Occipital lobe (tissue), 1 donor: ENCODE measurements at regions not wholly inside any gene's neighbourhood (a gene's known extent, or its start where the extent isn't known, plus 50 kb on each side); places are given as distances from the start of the nearest gene placed in this dataset.
"Not testable (repeated sequence)": the region's sequence is repeated elsewhere in the genome, so short reads cannot be mapped to it uniquely, and the experiment has no call there.

Experiments
- DNase-seq: peaks from one replicate; lab custom pipeline; 2025; lab: John Stamatoyannopoulos, UW

DNA sequence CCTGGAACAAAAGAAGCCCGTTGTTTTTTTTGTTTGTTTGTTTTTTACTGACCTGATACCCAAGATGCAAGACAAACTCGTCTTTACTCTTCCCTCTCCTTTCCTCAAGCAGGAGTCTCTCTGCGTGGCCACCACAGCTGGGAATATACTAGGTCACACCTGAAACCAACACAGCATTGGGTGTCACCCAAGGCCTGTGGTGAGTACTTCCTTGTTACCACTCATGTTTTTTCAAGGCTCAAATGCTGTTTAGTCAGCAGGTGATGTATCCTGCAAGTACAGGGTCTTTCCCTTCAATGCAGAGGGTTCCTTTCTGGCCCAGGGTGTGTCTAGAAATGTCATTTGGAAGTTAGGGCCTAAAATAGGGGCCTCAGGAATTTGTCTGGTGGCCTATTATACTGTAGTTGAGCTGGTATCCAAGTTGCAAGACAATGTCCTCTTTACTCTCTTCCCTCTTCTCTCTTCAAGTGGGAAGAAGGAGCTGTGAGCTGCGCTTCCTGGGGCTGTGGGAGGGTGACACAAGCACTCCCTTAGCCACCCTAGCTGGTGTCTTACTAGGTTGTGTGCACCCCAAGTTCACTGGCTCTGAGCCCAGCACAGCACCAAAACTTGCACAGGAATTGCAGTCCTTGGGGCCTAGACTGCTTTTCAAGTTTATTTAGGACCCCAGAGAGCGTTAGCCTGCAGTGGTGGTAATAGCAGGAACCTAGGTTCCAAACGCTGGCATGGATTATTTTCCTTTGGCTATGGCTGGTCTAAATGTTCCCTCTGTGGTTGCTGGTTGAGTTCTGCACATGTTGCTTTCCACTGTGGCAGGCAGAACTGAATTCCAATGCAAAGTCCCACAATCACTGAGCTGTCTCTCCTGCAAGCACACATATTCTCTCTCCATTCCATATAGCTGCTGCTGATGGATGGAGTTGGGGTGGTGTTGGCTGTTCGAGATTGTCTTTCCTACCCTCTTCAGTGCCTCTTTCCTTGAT, 91.4 kb upstream of the LYPLAL1 start:
- DNase-seq = no peak

DNA sequence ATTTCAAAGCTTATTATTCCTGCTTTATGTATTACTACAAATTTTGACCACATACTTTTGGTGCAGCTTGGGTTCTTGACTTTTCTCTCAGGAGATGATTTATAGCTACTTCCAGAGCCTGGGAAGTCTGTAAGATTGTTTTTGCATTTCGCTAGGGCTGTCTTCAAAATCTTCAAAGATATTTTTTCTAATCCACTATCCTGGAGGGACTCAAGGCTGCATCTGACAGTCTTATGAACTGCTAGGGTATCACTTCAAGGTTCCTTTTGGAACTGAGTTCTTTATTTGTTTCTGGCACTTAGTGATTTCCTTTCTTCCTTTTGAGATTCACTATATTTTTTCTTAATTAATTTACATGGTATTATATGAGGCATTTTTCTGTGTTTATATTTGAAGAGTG, 90.0 kb upstream of the LYPLAL1 start:
- DNase-seq = no peak

GRCh38 chr1:219085082-219085481, 88.6 kb upstream of the LYPLAL1 start:
- DNase-seq = no peak

DNA sequence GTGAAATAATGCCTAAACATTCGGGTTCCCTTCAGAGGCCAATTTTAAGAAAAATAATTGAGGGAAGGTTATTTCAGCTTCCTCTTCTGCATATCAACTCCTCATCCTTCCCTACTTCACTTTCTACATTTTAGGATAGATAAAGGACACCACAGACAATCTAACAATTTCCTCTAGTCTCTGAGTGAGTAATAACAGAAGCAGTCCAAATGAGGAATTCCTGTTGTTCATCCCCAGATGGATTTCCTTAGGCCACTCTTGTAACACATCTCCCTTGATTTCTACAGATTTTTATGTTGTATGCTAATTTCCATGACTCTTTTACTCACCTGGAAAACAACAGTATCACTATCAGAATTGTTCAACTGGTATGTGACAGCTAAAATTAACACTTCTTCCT, 87.7 kb upstream of the LYPLAL1 start:
- DNase-seq = no peak

DNA sequence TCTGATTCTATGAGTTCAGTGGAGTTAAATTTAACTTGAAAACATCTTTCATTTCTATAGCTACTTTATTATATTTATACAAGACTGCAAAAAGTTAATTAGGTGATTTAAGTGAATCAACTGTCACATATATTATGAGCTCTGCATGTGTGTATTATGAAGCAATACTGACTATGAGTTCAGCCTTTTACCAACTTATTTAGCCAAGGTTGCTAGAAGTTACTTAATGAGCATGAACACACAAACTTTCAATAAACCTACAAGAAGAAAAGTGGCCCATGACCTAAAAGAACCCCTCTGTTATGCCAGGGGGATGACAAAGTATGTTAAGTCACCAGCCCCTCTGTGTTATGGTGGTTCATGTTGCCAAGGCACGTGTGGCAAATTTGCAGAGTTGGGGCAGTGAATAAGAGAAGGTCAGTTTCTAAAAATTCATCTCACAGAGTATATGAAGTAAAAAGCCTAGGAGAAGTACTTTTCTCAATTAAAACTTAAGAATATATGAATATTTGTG, 86.7 kb upstream of the LYPLAL1 start:
- no peak for DNase-seq

GRCh38 chr1:219088778-219089557, 84.7 kb upstream of the LYPLAL1 start:
- DNase-seq = no peak

DNA sequence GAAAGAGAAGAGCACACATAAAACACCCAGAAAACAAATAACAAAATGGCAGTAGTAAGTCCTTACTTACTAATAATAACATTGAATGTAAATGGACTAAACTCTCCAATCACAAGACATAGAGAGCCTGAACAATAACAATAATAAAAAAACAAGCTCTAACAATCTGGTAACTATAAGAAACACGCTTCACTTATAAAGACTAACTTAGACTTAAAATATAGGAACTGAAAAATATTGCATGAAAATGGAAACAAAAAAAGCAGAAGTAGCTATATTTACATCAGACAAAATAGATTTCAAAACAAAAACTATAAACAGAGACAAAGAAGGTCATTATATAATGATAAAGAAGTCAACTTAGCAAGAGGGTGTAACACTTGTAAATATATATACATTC, 83.1 kb upstream of the LYPLAL1 start:
- DNase-seq = no peak

GRCh38 chr1:219092206-219092605, 81.5 kb upstream of the LYPLAL1 start:
- no peak for DNase-seq

GRCh38 chr1:219099307-219099706, 74.4 kb upstream of the LYPLAL1 start:
- DNase-seq = no peak

- DNase-seq = no peak
Measured at GRCh38 chr1:219100059-219100458, 73.6 kb upstream of the LYPLAL1 start.

DNA sequence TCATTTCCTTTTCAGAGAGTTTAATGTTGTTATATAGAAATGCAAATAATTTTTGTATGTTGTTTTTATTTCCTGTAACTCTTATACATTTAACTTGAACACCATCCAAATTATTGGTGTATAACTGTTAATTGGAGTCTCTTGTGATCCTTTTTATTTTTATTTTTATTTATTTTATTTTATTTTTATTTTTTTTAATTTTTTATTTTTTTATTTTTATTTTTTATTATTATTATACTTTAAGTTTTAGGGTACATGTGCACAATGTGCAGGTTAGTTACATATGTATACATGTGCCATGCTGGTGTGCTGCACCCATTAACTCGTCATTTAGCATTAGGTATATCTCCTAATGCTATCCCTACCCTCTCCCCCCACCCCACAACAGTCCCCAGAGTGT, 71.2 kb upstream of the LYPLAL1 start:
- not testable (repeated sequence) for DNase-seq

DNA sequence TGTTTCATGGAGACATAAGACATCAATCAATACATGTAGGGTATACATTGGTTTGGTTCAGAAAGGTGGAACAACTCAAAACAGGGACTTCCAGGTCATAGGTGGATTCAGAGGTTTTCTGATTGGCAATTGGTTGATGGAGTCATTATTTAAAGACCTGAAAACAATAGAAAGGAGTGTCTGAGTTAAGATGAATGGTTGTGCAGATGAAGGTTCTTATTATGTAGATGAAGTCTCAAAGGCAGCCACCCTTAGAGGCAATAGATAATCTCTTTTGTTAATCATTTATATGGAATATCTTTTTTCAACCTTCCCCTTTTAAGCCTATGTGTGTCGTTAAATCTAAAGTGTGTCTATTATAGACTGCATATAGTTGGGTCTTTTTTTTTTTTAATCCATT, 67.8 kb upstream of the LYPLAL1 start:
- no peak for DNase-seq

- DNase-seq = no peak
Measured at GRCh38 chr1:219109424-219110018, 64.2 kb upstream of the LYPLAL1 start.

DNA sequence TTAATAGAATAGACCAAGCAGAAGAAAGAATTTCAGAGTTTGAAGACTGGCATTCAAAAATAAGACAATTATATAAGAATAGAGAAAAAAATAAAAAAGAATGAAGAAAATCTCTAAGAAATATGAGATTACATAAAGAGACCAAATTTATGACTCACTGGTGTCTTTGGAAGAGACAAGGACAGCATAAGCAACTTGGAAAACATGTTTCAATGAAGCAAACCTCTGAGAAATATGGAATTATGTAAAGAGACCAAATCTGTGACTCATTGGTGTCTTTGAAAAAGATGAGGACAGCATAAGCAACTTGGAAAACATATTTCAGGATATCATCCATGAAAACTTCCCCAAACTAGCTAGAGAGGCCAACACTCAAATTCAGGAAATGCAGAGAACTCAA, 60.4 kb upstream of the LYPLAL1 start:
- no peak for DNase-seq

DNA sequence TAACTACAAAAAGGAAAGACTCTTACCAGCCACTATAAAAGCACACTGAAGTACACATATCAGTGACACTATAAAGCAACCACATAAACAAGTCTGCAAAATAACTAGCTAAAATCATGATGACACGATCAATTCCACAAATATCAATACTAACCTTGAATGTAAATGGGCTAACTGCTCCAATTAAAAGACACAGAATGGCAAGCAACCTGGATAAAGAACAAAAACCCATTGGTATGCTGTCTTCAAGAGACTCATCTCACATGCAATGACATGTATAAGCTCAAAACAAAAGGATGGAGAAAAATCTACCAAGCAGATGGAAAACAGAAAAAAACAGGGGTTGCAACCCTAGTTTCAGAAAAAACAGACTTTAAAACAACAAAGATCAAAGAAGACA, 59.7 kb upstream of the LYPLAL1 start:
- no peak for DNase-seq

DNA sequence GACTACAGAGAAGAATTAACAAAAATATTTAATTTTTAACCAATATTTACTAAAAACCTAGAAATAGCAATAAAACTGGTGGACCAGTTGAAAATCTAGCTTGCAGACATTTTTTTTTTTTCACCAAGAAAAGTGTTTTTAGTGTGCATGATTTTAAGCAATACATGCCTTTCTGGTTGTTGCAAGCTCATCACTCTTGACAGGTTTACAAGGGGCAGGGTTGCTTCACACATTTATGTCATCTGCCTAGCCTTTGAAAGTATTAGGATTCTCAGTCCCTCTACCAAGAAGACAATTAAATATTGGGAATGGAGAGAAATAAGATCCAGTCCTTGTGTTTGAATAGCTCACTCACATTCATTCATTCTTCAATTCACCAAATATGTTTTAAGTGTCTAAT, 53.8 kb upstream of the LYPLAL1 start:
- DNase-seq = no peak

DNA sequence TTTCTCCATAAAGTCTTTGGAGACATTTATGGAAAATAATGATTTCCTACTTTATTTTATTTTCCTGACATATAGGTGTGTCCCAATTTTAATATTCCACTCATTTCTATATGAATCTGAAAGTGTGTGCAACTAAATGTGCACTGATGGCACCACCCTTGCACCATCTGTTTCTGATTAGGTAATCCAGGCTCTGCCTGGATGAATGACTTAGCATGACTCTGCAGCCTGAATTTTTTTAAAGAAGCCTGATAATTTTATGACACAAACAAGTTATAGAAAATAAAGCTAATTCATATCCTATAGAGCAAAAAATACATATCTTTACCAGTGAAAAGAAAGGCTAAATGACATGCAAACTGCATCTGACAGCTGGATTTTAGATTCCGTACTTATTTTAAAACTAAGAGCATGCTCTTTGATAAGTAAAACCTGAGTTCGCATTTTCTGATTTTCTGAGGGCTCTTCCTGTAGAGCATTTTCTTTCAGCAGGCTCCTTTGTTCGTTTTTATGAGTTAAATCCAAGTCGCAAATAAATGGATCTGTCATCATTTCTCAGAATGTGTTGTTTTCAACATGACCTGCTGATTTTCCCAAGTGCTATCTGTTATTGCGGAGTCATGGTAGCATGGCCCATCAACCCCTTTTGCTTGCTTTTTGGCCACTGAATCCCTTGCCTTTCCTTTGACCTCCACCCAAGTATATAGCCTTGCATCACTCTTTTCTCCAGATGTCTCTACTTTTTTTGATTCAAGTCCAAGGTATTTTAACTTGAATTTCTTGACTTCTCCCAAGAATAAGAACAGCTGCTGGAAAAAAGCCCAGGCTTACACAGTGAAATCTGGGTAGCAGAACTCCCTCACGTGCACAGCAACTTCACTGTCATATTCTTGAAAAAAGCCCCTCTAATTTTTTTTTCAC, 52.8 kb upstream of the LYPLAL1 start:
- no peak for DNase-seq

DNA sequence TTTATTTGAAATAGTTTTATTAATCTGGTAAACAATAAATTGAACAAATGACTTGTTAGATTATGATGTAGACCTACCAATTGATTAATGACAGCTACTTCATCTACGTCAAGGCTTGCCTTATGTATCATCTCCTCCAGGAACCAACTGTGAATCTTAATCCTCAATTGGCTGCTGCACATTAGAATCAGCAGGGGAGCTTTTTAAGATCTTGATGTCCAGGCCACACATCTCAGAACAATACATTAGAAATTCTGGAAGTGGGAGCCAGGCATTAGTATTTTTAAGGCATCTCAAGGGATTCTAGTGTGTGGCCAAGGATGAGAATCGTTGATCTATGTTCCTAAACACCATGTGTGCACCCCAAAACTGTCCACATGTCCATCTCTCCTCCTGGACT, 52.0 kb upstream of the LYPLAL1 start:
- DNase-seq = no peak

- DNase-seq = no peak
Measured at GRCh38 chr1:219123036-219123435, 50.6 kb upstream of the LYPLAL1 start.
